HCT116 (cell line): ENCODE measurements at regions not wholly inside any gene's neighbourhood (a gene's known extent, or its start where the extent isn't known, plus 50 kb on each side); places are given as distances from the start of the nearest gene placed in this dataset.

ENCODE experiments used
- CTCF ChIP-seq, 3 experiments: fragments of 200-600 bp in 1 of 3; sonication (generic) in 1 of 3; IDR thresholded peaks in 2 of 3; conservative IDR thresholded peaks in 1 of 3; 2 replicates each; pipeline ENCODE4 v1.5.1; 2012 to 2017; ENCODE audit warnings: low read depth in 2 of 3, low read length in 2 of 3, antibody characterized with exemption in 1 of 3, borderline replicate concordance in 1 of 3, control low read depth in 1 of 3, mild to moderate bottlenecking in 1 of 3, mixed read lengths in 1 of 3, mixed run types in 1 of 3, moderate library complexity in 1 of 3; ENCODE audit not compliant: insufficient read depth in 1 of 3
- EGR1 ChIP-seq: IDR thresholded peaks from 2 replicates; pipeline ENCODE4 v1.6.1; 2012; ENCODE audit warnings: low read depth
- EZH2 ChIP-seq: fragments of 200-600 bp; sonication (generic); IDR thresholded peaks from 2 replicates; pipeline ENCODE4 v1.6.1; 2017; ENCODE audit warnings: antibody characterized with exemption, mixed run types
- EZH2phosphoT487 ChIP-seq: fragments of 200-600 bp; IDR thresholded peaks from 2 replicates; pipeline ENCODE4 v1.6.1; 2018; ENCODE audit warnings: antibody characterized with exemption, borderline replicate concordance
- JUND ChIP-seq: IDR thresholded peaks from 2 replicates; pipeline ENCODE4 v1.6.1; 2012
- POLR2A ChIP-seq: IDR thresholded peaks from 2 replicates; pipeline ENCODE4 v1.7.0; 2011; ENCODE audit warnings: borderline replicate concordance; ENCODE audit not compliant: insufficient read depth, insufficient read length; ENCODE audit errors: extremely low read depth
- POLR2AphosphoS5 ChIP-seq: IDR thresholded peaks from 2 replicates; pipeline ENCODE4 v1.6.1; 2011; ENCODE audit warnings: mild to moderate bottlenecking, low read depth, low read length, moderate library complexity
- SIN3A ChIP-seq: IDR thresholded peaks from 2 replicates; pipeline ENCODE4 v1.6.1; 2012; ENCODE audit warnings: low read depth
- SP1 ChIP-seq: IDR thresholded peaks from 2 replicates; pipeline ENCODE4 v1.6.1; 2012; ENCODE audit warnings: low read depth
- ZBTB33 ChIP-seq: IDR thresholded peaks from 2 replicates; pipeline ENCODE4 v1.6.1; 2011; ENCODE audit warnings: mild to moderate bottlenecking, low read length, moderate library complexity; ENCODE audit not compliant: insufficient replicate concordance; ENCODE audit errors: extremely low read depth
- TF ChIP-seq, protein P1 (sequence below): IDR thresholded peaks from 2 replicates; pipeline ENCODE4 v1.6.1; 2012

DNA sequence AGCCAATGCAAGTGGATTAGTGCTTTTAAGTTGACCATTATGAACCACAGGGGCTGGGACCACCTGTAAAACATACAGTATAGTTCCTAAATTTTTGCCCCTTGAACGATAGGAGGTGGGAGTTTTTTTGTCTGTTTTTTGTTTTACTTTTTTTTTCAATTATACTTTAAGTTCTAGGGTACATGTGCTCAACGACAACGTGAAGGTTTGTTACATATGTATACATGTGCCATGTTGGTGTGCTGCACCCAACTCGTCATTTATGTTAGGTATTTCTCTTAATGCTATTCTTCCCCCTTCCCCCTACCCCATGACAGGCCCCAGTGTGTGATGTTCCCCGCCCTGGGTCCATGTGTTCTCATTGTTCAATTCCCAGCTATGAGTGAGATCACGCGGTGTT lies 1797.9 kb upstream of the PIK3C3 start:
- TF ChIP-seq CTCF (IDR thresholded peaks at IDR 0.05 in 2 of 3, conservative IDR thresholded peaks at IDR 0.05 in 1 of 3; ENCODE audit: borderline replicate concordance in 1 of 3, insufficient read depth in 1 of 3, low read depth in 2 of 3, low read length in 2 of 3) (no peak), EZH2phosphoT487 (no peak), SIN3A (no peak), EZH2 (no peak), POLR2A (no peak), POLR2AphosphoS5 (no peak), ZBTB33 (no peak), EGR1 (no peak), SP1 (no peak), JUND (no peak)
- TF ChIP-seq, protein P1, sequence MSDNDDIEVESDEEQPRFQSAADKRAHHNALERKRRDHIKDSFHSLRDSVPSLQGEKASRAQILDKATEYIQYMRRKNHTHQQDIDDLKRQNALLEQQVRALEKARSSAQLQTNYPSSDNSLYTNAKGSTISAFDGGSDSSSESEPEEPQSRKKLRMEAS, result no peak
